ENCODE measurements at regions not wholly inside any gene's neighbourhood (a gene's known extent, or its start where the extent isn't known, plus 50 kb on each side); places are given as distances from the start of the nearest gene placed in this dataset.

- H3K4me3 ChIP-seq (ENCODE audit: low read length) = no peak overlapping the region
- no peak for TF ChIP-seq CTCF (IDR thresholded peaks at IDR 0.05)
- H3K36me3 ChIP-seq (ENCODE audit: control insufficient read depth, insufficient read depth, low read length) = no peaks in the 10 kb centered on the region
- Mint-ChIP-seq H3K9me3 (no peaks in the 10 kb centered on the region), H3K27me3 (ENCODE audit: low read depth in 2 of 2) (peaks cover 4 to 7% of the 10 kb centered on the region in 2 donors), H3K36me3 (no peaks in the 10 kb centered on the region), H3K4me1 (no peaks in the 10 kb centered on the region), H3K27ac (no peak overlapping the region), H3K4me3 (no peak overlapping the region)
- H3K4me1 ChIP-seq (ENCODE audit: control insufficient read depth, insufficient read depth, low read length) = no peaks in the 10 kb centered on the region
- intact Hi-C loops (cut with micrococcal nuclease) = no loop called here
- no peak overlapping the region for H3K27ac ChIP-seq (ENCODE audit: low read length)
- DNase-seq (no peak), ATAC-seq (no peak)
- H3K27me3 ChIP-seq (ENCODE audit: control insufficient read depth, insufficient read depth, low read length) = no peaks in the 10 kb centered on the region
- H3K9me3 ChIP-seq (ENCODE audit: control insufficient read depth, insufficient read depth, low read length) = no peaks in the 10 kb centered on the region
- 82% methylated on average over 12 of the region's 12 CpGs for WGBS (ENCODE audit: insufficient coverage)
Measured at GRCh38 chr10:133001114-133001513, 58.7 kb upstream of the CFAP46 start.

GRCh38 chr10:133000648-133001047, 58.3 kb upstream of the CFAP46 start:
- Mint-ChIP-seq H3K9me3 (no peaks in the 10 kb centered on the region), H3K27ac (no peak overlapping the region), H3K4me3 (no peak overlapping the region), H3K4me1 (no peaks in the 10 kb centered on the region), H3K27me3 (ENCODE audit: low read depth in 2 of 2) (peaks cover 4 to 7% of the 10 kb centered on the region in 2 donors), H3K36me3 (no peaks in the 10 kb centered on the region)
- ATAC-seq (no peak), DNase-seq (no peak)
- no peaks in the 10 kb centered on the region for H3K27me3 ChIP-seq (ENCODE audit: control insufficient read depth, insufficient read depth, low read length)
- no peak for TF ChIP-seq CTCF (IDR thresholded peaks at IDR 0.05)
- H3K27ac ChIP-seq (ENCODE audit: low read length) = no peak overlapping the region
- WGBS (ENCODE audit: insufficient coverage) = 88% methylated on average over 9 of the region's 9 CpGs
- H3K36me3 ChIP-seq (ENCODE audit: control insufficient read depth, insufficient read depth, low read length) = no peaks in the 10 kb centered on the region
- intact Hi-C loops (cut with micrococcal nuclease) = no loop called here
- no peaks in the 10 kb centered on the region for H3K9me3 ChIP-seq (ENCODE audit: control insufficient read depth, insufficient read depth, low read length)
- no peaks in the 10 kb centered on the region for H3K4me1 ChIP-seq (ENCODE audit: control insufficient read depth, insufficient read depth, low read length)
- H3K4me3 ChIP-seq (ENCODE audit: low read length) = no peak overlapping the region

GRCh38 chr10:132997517-132998265, 55.3 kb upstream of the CFAP46 start:
- WGBS (ENCODE audit: insufficient coverage) = 88% methylated on average over 22 of the region's 22 CpGs
- no peak overlapping the region for H3K4me3 Mint-ChIP-seq
- no peak for DNase-seq

More at GRCh38 chr10:132997517-132998265, 55.3 kb upstream of the CFAP46 start:
- Mint-ChIP-seq H3K27ac (no peak overlapping the region), H3K27me3 (ENCODE audit: low read depth in 2 of 2) (peaks cover 4 to 5% of the 10 kb centered on the region in 2 donors), H3K36me3 (no peaks in the 10 kb centered on the region), H3K9me3 (no peaks in the 10 kb centered on the region), H3K4me1 (no peaks in the 10 kb centered on the region)
- no peaks in the 10 kb centered on the region for H3K36me3 ChIP-seq (ENCODE audit: control insufficient read depth, insufficient read depth, low read length)
- H3K4me3 ChIP-seq (ENCODE audit: low read length) = no peak overlapping the region
- H3K9me3 ChIP-seq (ENCODE audit: control insufficient read depth, insufficient read depth, low read length) = no peaks in the 10 kb centered on the region
- no peak overlapping the region for H3K27ac ChIP-seq (ENCODE audit: low read length)
- no peaks in the 10 kb centered on the region for H3K4me1 ChIP-seq (ENCODE audit: control insufficient read depth, insufficient read depth, low read length)
- no peaks in the 10 kb centered on the region for H3K27me3 ChIP-seq (ENCODE audit: control insufficient read depth, insufficient read depth, low read length)
- ATAC-seq = no peak
- TF ChIP-seq CTCF (IDR thresholded peaks at IDR 0.05) = no peak
- intact Hi-C loops (cut with micrococcal nuclease) = no loop called here
